Suprapubic skin (tissue), 4 donors: ENCODE measurements at regions not wholly inside any gene's neighbourhood (a gene's known extent, or its start where the extent isn't known, plus 50 kb on each side); places are given as distances from the start of the nearest gene placed in this dataset.
"Not testable (repeated sequence)": the region's sequence is repeated elsewhere in the genome, so short reads cannot be mapped to it uniquely, and the experiment has no call there.

ENCODE experiments used
- EP300 ChIP-seq: sonication (generic); formaldehyde crosslinking; IDR thresholded peaks from one replicate; pipeline ENCODE4 v1.6.1; 2017; ENCODE audit warnings: antibody characterized with exemption
- POLR2A ChIP-seq, 2 donors: fragments of 450-650 bp; IDR thresholded peaks; one replicate each; pipeline ENCODE4 v1.6.1; 2017; ENCODE audit warnings: antibody characterized with exemption in 2 of 2, mild to moderate bottlenecking in 2 of 2, moderate library complexity in 2 of 2
- POLR2AphosphoS5 ChIP-seq, 3 donors: sonication (generic); formaldehyde crosslinking; IDR thresholded peaks; one replicate each; pipeline ENCODE4 v1.6.1; 2017; ENCODE audit warnings: antibody characterized with exemption in 3 of 3
- TF ChIP-seq, protein P1 (sequence below), 2 donors: fragments of 200-600 bp in 1 of 2; fragments of 450-650 bp in 1 of 2; sonication (generic) in 1 of 2; IDR thresholded peaks; one replicate each; pipeline ENCODE4 v1.5.1; 2016 to 2019; ENCODE audit warnings: antibody characterized with exemption in 2 of 2, mild to moderate bottlenecking in 1 of 2, moderate library complexity in 1 of 2

DNA sequence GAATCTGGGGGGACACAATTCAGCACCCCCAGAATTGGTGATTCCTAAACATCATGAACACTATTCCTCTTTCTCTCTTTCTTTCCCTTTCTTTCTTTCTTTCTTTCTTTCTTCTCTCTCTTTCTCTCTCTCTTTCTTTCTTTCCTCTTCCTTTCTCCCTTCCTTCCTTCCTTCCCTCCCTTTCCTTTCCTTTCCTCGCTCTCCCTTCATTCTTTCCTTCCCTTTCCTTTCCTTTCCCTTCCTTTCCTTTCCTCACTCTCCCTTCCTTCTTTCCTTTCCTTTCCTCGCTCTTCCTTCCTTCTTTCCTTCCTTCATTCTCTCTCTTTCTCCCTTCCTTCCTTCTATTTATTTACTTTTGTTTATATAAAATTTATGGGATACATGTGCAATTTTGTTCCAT, 2616.6 kb upstream of the DEFB115 start:
- TF ChIP-seq, protein P1, sequence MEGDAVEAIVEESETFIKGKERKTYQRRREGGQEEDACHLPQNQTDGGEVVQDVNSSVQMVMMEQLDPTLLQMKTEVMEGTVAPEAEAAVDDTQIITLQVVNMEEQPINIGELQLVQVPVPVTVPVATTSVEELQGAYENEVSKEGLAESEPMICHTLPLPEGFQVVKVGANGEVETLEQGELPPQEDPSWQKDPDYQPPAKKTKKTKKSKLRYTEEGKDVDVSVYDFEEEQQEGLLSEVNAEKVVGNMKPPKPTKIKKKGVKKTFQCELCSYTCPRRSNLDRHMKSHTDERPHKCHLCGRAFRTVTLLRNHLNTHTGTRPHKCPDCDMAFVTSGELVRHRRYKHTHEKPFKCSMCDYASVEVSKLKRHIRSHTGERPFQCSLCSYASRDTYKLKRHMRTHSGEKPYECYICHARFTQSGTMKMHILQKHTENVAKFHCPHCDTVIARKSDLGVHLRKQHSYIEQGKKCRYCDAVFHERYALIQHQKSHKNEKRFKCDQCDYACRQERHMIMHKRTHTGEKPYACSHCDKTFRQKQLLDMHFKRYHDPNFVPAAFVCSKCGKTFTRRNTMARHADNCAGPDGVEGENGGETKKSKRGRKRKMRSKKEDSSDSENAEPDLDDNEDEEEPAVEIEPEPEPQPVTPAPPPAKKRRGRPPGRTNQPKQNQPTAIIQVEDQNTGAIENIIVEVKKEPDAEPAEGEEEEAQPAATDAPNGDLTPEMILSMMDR (IDR thresholded peaks at IDR 0.05) = not testable (repeated sequence)
- TF ChIP-seq EP300; POLR2AphosphoS5 (IDR thresholded peaks at IDR 0.05); POLR2A (IDR thresholded peaks at IDR 0.05): not testable (repeated sequence)
